ENCODE measurements at regions not wholly inside any gene's neighbourhood (a gene's known extent, or its start where the extent isn't known, plus 50 kb on each side); places are given as distances from the start of the nearest gene placed in this dataset.
A peak's percentile ranks its signal among the peaks of the same experiment; 100 is the strongest.

DNA sequence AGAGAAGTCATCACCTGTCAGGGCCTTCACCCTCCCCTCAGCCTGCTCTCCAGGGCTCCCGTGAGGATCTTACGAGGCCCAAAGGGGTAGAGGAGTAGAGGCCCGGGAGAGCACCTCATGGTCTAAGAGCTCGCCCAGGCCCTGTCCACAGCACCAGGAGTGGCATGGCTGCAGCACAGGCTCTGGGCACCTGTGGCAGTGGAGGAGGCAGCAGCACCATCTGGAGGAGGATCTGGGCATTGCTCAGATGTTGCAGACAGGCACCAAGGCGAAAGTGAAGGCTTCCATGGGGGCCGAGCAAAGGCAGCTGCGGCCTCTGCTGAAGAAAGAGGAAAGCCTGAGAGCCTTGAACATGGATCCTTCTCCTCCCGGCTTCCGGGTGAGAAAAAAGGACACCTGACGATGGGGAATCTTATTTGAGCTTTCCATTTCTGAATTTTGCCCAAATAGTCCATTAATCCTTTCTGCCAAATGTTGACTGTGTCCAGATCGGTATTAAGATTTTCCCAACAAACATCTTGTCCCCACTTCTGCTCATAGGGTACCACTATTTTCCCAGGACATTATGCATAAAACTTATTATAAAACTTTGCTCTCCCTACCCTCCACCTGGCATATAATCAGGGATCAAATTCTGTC, 604.7 kb downstream of the PTPRC start (continued):
- TF ChIP-seq, protein P1, sequence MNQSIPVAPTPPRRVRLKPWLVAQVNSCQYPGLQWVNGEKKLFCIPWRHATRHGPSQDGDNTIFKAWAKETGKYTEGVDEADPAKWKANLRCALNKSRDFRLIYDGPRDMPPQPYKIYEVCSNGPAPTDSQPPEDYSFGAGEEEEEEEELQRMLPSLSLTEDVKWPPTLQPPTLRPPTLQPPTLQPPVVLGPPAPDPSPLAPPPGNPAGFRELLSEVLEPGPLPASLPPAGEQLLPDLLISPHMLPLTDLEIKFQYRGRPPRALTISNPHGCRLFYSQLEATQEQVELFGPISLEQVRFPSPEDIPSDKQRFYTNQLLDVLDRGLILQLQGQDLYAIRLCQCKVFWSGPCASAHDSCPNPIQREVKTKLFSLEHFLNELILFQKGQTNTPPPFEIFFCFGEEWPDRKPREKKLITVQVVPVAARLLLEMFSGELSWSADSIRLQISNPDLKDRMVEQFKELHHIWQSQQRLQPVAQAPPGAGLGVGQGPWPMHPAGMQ (IDR thresholded peaks at IDR 0.05; ENCODE audit: borderline replicate concordance): no peak
- peak; percentile 45 for TF ChIP-seq RELA (IDR thresholded peaks at IDR 0.05; ENCODE audit: borderline replicate concordance, partially characterized antibody)
- peak; percentile 91 for TF ChIP-seq SMARCA5 (IDR thresholded peaks at IDR 0.05)
- TF ChIP-seq, protein P2, sequence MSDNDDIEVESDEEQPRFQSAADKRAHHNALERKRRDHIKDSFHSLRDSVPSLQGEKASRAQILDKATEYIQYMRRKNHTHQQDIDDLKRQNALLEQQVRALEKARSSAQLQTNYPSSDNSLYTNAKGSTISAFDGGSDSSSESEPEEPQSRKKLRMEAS (IDR thresholded peaks at IDR 0.05; ENCODE audit: low read depth, low read length): peak; percentile 55; the same call in 1 of the 2 replicates
- TF ChIP-seq RUNX3 (IDR thresholded peaks at IDR 0.05; ENCODE audit: low read length): peak; percentile 18; the same call in 1 of the 2 replicates
- TF ChIP-seq, protein P3, sequence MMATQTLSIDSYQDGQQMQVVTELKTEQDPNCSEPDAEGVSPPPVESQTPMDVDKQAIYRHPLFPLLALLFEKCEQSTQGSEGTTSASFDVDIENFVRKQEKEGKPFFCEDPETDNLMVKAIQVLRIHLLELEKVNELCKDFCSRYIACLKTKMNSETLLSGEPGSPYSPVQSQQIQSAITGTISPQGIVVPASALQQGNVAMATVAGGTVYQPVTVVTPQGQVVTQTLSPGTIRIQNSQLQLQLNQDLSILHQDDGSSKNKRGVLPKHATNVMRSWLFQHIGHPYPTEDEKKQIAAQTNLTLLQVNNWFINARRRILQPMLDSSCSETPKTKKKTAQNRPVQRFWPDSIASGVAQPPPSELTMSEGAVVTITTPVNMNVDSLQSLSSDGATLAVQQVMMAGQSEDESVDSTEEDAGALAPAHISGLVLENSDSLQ (IDR thresholded peaks at IDR 0.05): peak; percentile 55; the same call in 1 of the 2 replicates
- TF ChIP-seq CEBPB (IDR thresholded peaks at IDR 0.05; ENCODE audit: borderline replicate concordance in 1 of 2, low read depth in 2 of 2, low read length in 2 of 2): 0 out of 4 replicates have a peak, but pooled peaks of 1 of the 2 experiments have one; percentile 11
- peak; percentile 78; the same call in 1 of the 3 replicates for TF ChIP-seq POU2F2 (IDR thresholded peaks at IDR 0.05; ENCODE audit: borderline replicate concordance, low read depth, low read length)
- TF ChIP-seq, protein P4, sequence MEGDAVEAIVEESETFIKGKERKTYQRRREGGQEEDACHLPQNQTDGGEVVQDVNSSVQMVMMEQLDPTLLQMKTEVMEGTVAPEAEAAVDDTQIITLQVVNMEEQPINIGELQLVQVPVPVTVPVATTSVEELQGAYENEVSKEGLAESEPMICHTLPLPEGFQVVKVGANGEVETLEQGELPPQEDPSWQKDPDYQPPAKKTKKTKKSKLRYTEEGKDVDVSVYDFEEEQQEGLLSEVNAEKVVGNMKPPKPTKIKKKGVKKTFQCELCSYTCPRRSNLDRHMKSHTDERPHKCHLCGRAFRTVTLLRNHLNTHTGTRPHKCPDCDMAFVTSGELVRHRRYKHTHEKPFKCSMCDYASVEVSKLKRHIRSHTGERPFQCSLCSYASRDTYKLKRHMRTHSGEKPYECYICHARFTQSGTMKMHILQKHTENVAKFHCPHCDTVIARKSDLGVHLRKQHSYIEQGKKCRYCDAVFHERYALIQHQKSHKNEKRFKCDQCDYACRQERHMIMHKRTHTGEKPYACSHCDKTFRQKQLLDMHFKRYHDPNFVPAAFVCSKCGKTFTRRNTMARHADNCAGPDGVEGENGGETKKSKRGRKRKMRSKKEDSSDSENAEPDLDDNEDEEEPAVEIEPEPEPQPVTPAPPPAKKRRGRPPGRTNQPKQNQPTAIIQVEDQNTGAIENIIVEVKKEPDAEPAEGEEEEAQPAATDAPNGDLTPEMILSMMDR (IDR thresholded peaks at IDR 0.05 in 2 of 3, conservative IDR thresholded peaks at IDR 0.05 in 1 of 3; ENCODE audit: control insufficient read depth in 2 of 3, extremely low read depth in 1 of 3, insufficient read depth in 1 of 3, low read depth in 3 of 3, low read length in 3 of 3): peak; percentile 91 to 94 (median 93)
- no peak for TF ChIP-seq CBX5 (IDR thresholded peaks at IDR 0.05; ENCODE audit: low read depth)
- TF ChIP-seq, protein P5, sequence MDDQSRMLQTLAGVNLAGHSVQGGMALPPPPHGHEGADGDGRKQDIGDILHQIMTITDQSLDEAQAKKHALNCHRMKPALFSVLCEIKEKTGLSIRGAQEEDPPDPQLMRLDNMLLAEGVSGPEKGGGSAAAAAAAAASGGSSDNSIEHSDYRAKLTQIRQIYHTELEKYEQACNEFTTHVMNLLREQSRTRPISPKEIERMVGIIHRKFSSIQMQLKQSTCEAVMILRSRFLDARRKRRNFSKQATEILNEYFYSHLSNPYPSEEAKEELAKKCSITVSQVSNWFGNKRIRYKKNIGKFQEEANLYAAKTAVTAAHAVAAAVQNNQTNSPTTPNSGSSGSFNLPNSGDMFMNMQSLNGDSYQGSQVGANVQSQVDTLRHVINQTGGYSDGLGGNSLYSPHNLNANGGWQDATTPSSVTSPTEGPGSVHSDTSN (IDR thresholded peaks at IDR 0.05; ENCODE audit: insufficient replicate concordance, low read depth, low read length): peak; percentile 28
- TF ChIP-seq ZNF274 (IDR thresholded peaks at IDR 0.05; ENCODE audit: insufficient read depth, insufficient read length): no peak
- no peak; the same call in 1 of the 2 replicates for TF ChIP-seq NR2F1 (conservative IDR thresholded peaks at IDR 0.05)
- TF ChIP-seq, protein P6, sequence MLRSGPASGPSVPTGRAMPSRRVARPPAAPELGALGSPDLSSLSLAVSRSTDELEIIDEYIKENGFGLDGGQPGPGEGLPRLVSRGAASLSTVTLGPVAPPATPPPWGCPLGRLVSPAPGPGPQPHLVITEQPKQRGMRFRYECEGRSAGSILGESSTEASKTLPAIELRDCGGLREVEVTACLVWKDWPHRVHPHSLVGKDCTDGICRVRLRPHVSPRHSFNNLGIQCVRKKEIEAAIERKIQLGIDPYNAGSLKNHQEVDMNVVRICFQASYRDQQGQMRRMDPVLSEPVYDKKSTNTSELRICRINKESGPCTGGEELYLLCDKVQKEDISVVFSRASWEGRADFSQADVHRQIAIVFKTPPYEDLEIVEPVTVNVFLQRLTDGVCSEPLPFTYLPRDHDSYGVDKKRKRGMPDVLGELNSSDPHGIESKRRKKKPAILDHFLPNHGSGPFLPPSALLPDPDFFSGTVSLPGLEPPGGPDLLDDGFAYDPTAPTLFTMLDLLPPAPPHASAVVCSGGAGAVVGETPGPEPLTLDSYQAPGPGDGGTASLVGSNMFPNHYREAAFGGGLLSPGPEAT (IDR thresholded peaks at IDR 0.05; ENCODE audit: low read depth): 0 out of 2 replicates have a peak, but pooled peaks have one; percentile 14
- TF ChIP-seq MTA2 (IDR thresholded peaks at IDR 0.05; ENCODE audit: low read depth): no peak
- TF ChIP-seq YY1 (IDR thresholded peaks at IDR 0.05; ENCODE audit: low read depth, low read length): peak; percentile 92
- peak; percentile 73 for TF ChIP-seq IRF4 (IDR thresholded peaks at IDR 0.05; ENCODE audit: low read depth, low read length)
- TF ChIP-seq, protein P7, sequence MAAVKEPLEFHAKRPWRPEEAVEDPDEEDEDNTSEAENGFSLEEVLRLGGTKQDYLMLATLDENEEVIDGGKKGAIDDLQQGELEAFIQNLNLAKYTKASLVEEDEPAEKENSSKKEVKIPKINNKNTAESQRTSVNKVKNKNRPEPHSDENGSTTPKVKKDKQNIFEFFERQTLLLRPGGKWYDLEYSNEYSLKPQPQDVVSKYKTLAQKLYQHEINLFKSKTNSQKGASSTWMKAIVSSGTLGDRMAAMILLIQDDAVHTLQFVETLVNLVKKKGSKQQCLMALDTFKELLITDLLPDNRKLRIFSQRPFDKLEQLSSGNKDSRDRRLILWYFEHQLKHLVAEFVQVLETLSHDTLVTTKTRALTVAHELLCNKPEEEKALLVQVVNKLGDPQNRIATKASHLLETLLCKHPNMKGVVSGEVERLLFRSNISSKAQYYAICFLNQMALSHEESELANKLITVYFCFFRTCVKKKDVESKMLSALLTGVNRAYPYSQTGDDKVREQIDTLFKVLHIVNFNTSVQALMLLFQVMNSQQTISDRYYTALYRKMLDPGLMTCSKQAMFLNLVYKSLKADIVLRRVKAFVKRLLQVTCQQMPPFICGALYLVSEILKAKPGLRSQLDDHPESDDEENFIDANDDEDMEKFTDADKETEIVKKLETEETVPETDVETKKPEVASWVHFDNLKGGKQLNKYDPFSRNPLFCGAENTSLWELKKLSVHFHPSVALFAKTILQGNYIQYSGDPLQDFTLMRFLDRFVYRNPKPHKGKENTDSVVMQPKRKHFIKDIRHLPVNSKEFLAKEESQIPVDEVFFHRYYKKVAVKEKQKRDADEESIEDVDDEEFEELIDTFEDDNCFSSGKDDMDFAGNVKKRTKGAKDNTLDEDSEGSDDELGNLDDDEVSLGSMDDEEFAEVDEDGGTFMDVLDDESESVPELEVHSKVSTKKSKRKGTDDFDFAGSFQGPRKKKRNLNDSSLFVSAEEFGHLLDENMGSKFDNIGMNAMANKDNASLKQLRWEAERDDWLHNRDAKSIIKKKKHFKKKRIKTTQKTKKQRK (IDR thresholded peaks at IDR 0.05; ENCODE audit: low read depth, low read length): no peak
- no peak for TF ChIP-seq BACH1 (IDR thresholded peaks at IDR 0.05; ENCODE audit: borderline replicate concordance)
